ENCODE measurements at regions not wholly inside any gene's neighbourhood (a gene's known extent, or its start where the extent isn't known, plus 50 kb on each side); places are given as distances from the start of the nearest gene placed in this dataset.

- no peak for DNase-seq (ENCODE audit: low read depth in 2 of 2)
These were observed 372.5 kb upstream of the SYT4 start for GRCh38 chr18:43649649-43650357.

- DNase-seq (ENCODE audit: low read depth in 2 of 2), result no peak
These were observed 373.1 kb upstream of the SYT4 start for GRCh38 chr18:43650426-43650825.

- DNase-seq (ENCODE audit: low read depth in 2 of 2), result no peak
These were observed 373.8 kb upstream of the SYT4 start for GRCh38 chr18:43651057-43651456.

GRCh38 chr18:43656547-43656946 is 379.3 kb upstream of the SYT4 start:
- DNase-seq (ENCODE audit: low read depth in 2 of 2), result no peak

- DNase-seq (ENCODE audit: low read depth in 2 of 2), result no peak
These were observed 384.3 kb upstream of the SYT4 start for GRCh38 chr18:43661570-43661969.

- DNase-seq (ENCODE audit: low read depth in 2 of 2), result no peak
These were observed 385.4 kb upstream of the SYT4 start for GRCh38 chr18:43662657-43663056.

GRCh38 chr18:43663159-43663558 is 385.9 kb upstream of the SYT4 start:
- no peak for DNase-seq (ENCODE audit: low read depth in 2 of 2)

- DNase-seq (ENCODE audit: low read depth in 2 of 2), result no peak
These were observed 387.3 kb upstream of the SYT4 start for GRCh38 chr18:43664487-43665008.

GRCh38 chr18:43665105-43665788 is 388.0 kb upstream of the SYT4 start:
- no peak for DNase-seq (ENCODE audit: low read depth in 2 of 2)

- DNase-seq (ENCODE audit: low read depth in 2 of 2), result no peak
These were observed 391.6 kb upstream of the SYT4 start for GRCh38 chr18:43668866-43669265.

- DNase-seq (ENCODE audit: low read depth in 2 of 2), result no peak
These were observed 394.1 kb upstream of the SYT4 start for GRCh38 chr18:43671431-43671830.

GRCh38 chr18:43680096-43680495 is 402.8 kb upstream of the SYT4 start:
- no peak for DNase-seq (ENCODE audit: low read depth in 2 of 2)

- DNase-seq (ENCODE audit: low read depth in 2 of 2), result no peak
These were observed 404.4 kb upstream of the SYT4 start for GRCh38 chr18:43681661-43682060.

- no peak for DNase-seq (ENCODE audit: low read depth in 2 of 2)
These were observed 404.9 kb upstream of the SYT4 start for GRCh38 chr18:43682196-43682595.

- DNase-seq (ENCODE audit: low read depth in 2 of 2), result no peak
These were observed 409.4 kb upstream of the SYT4 start for GRCh38 chr18:43686709-43687108.

- DNase-seq (ENCODE audit: low read depth in 2 of 2), result no peak
These were observed 414.9 kb upstream of the SYT4 start for GRCh38 chr18:43692099-43692690.

- DNase-seq (ENCODE audit: low read depth in 2 of 2), result no peak
These were observed 425.1 kb upstream of the SYT4 start for GRCh38 chr18:43702399-43702798.

- no peak for DNase-seq (ENCODE audit: low read depth in 2 of 2)
These were observed 425.8 kb upstream of the SYT4 start for GRCh38 chr18:43703050-43703449.

- DNase-seq (ENCODE audit: low read depth in 2 of 2), result no peak
These were observed 428.6 kb upstream of the SYT4 start for GRCh38 chr18:43705850-43706249.

- no peak for DNase-seq (ENCODE audit: low read depth in 2 of 2)
These were observed 432.8 kb upstream of the SYT4 start for GRCh38 chr18:43710135-43710534.

GRCh38 chr18:43714343-43715010 is 437.2 kb upstream of the SYT4 start:
- no peak for DNase-seq (ENCODE audit: low read depth in 2 of 2)

GRCh38 chr18:43719267-43719795 is 442.0 kb upstream of the SYT4 start:
- no peak for DNase-seq (ENCODE audit: low read depth in 2 of 2)

Data from stimulated activated CD8-positive, alpha-beta memory T cell treated with anti-CD3 and anti-CD28 coated beads, Interleukin-15, amount 100 ng/mL, for 48 hours (primary cell).